WTC11 (cell line): ENCODE measurements at regions not wholly inside any gene's neighbourhood (a gene's known extent, or its start where the extent isn't known, plus 50 kb on each side); places are given as distances from the start of the nearest gene placed in this dataset.

ENCODE experiments used
- ATAC-seq: fragments of 200-7000 bp; cut with Tn5 transposase; 2 replicates; pipeline ENCODE4 v1.10.0; 2021; ENCODE audit warnings: mild to moderate bottlenecking, moderate library complexity
- CTCF ChIA-PET: fragments of 300-600 bp; sonication (Branson Sonifier 250); formaldehyde crosslinking; loops from one replicate; lab custom pipeline; 2021; ENCODE audit warnings: antibody characterized with exemption; lab: Charles Lee
- POLR2A ChIA-PET: fragments of 350-600 bp; sonication (Branson Sonifier 250); formaldehyde crosslinking; loops from one replicate; lab custom pipeline; 2021; ENCODE audit warnings: antibody characterized with exemption; lab: Charles Lee
- DNase-seq: peaks from one replicate; pipeline ENCODE4 v3.0.0; 2021; ENCODE audit warnings: low spot score
- H3K27ac Mint-ChIP-seq: 2 replicates; pipeline ENCODE4 v1.8.0; 2021; ENCODE audit warnings: mixed read lengths
- H3K27me3 Mint-ChIP-seq: 2 replicates; pipeline ENCODE4 v1.8.0; 2021; ENCODE audit warnings: low read depth, mild to moderate bottlenecking, moderate library complexity, mixed read lengths
- H3K36me3 Mint-ChIP-seq: 2 replicates; pipeline ENCODE4 v1.8.0; 2021; ENCODE audit warnings: mixed read lengths
- H3K4me1 Mint-ChIP-seq: 2 replicates; pipeline ENCODE4 v1.8.0; 2022; ENCODE audit warnings: mixed read lengths
- H3K4me3 Mint-ChIP-seq: 2 replicates; pipeline ENCODE4 v1.8.0; 2021; ENCODE audit warnings: mild to moderate bottlenecking, moderate library complexity, mixed read lengths
- H3K9me3 Mint-ChIP-seq: 2 replicates; pipeline ENCODE4 v1.8.0; 2021; ENCODE audit warnings: mixed read lengths
- ATF1 ChIP-seq: sonication (generic); formaldehyde crosslinking; IDR thresholded peaks from 2 replicates; pipeline ENCODE4 v1.8.1; 2023; ENCODE audit warnings: mild to moderate bottlenecking, moderate library complexity, missing genetic modification reagents
- CBFB ChIP-seq: sonication (generic); formaldehyde crosslinking; IDR thresholded peaks from 2 replicates; pipeline ENCODE4 v1.8.1; 2022; ENCODE audit warnings: mild to moderate bottlenecking, low read depth, missing genetic modification reagents
- FOXJ3 ChIP-seq: sonication (generic); formaldehyde crosslinking; IDR thresholded peaks from 2 replicates; pipeline ENCODE4 v1.9.0; 2021; ENCODE audit warnings: missing genetic modification reagents, mild to moderate bottlenecking, borderline replicate concordance
- FOXP1 ChIP-seq: sonication (generic); formaldehyde crosslinking; IDR thresholded peaks from 2 replicates; pipeline ENCODE4 v1.8.0; 2022; ENCODE audit warnings: missing genetic modification reagents, mild to moderate bottlenecking, moderate library complexity, borderline replicate concordance
- PRDM15 ChIP-seq: sonication (generic); formaldehyde crosslinking; IDR thresholded peaks from 2 replicates; pipeline ENCODE4 v1.8.0; 2022; ENCODE audit warnings: missing genetic modification reagents
- PRRX2 ChIP-seq: fragments of 250-450 bp; sonication (Bioruptor Pico); IDR thresholded peaks from 2 replicates; pipeline ENCODE4 v1.8.0; 2021; ENCODE audit warnings: mild to moderate bottlenecking
- SP1 ChIP-seq: sonication (generic); formaldehyde crosslinking; conservative IDR thresholded peaks from 2 replicates; pipeline ENCODE4 v1.8.1; 2022; ENCODE audit warnings: missing genetic modification reagents
- TP53 ChIP-seq: sonication (generic); formaldehyde crosslinking; IDR thresholded peaks from 2 replicates; pipeline ENCODE4 v1.8.1; 2023; ENCODE audit warnings: mild to moderate bottlenecking, missing genetic modification reagents
- ZNF423 ChIP-seq: fragments of 250-450 bp; sonication (Bioruptor Pico); IDR thresholded peaks from 2 replicates; pipeline ENCODE4 v2.1.2; 2022; ENCODE audit warnings: mild to moderate bottlenecking, moderate library complexity
- TF ChIP-seq, protein P1 (sequence below): fragments of 250-450 bp; sonication (Bioruptor Pico); conservative IDR thresholded peaks from 2 replicates; pipeline ENCODE4 v1.9.0; 2021; ENCODE audit warnings: mild to moderate bottlenecking
- TF ChIP-seq, protein P2 (sequence below): sonication (generic); formaldehyde crosslinking; IDR thresholded peaks from 2 replicates; pipeline ENCODE4 v1.8.1; 2023; ENCODE audit warnings: mild to moderate bottlenecking, missing genetic modification reagents, moderate library complexity
- TF ChIP-seq, protein P3 (sequence below): sonication (generic); formaldehyde crosslinking; IDR thresholded peaks from 2 replicates; pipeline ENCODE4 v1.8.1; 2023; ENCODE audit warnings: mild to moderate bottlenecking, missing genetic modification reagents, borderline replicate concordance
- TF ChIP-seq, protein P4 (sequence below): sonication (generic); formaldehyde crosslinking; IDR thresholded peaks from 2 replicates; pipeline ENCODE4 v1.8.1; 2022; ENCODE audit warnings: missing genetic modification reagents, borderline replicate concordance

- TF ChIP-seq PRDM15 (CRISPR knock-in tag): no peak
- no peak for TF ChIP-seq ATF1 (CRISPR knock-in tag)
- TF ChIP-seq CBFB (CRISPR knock-in tag): no peak
These were observed 1005.6 kb downstream of the TBC1D22A start (continued) for GRCh38 chr22:47768027-47768426.

- Mint-ChIP-seq H3K27ac (no peak overlapping the region), H3K27me3 (no peaks in the 10 kb centered on the region; the same call in 1 of the 2 replicates), H3K4me3 (no peak overlapping the region), H3K9me3 (peaks cover 19% of the 10 kb centered on the region), H3K36me3 (peaks cover 2% of the 10 kb centered on the region; the same call in 1 of the 2 replicates), H3K4me1 (no peaks in the 10 kb centered on the region)
- DNase-seq (no peak), ATAC-seq (no peak)
- TF ChIP-seq, protein P1, sequence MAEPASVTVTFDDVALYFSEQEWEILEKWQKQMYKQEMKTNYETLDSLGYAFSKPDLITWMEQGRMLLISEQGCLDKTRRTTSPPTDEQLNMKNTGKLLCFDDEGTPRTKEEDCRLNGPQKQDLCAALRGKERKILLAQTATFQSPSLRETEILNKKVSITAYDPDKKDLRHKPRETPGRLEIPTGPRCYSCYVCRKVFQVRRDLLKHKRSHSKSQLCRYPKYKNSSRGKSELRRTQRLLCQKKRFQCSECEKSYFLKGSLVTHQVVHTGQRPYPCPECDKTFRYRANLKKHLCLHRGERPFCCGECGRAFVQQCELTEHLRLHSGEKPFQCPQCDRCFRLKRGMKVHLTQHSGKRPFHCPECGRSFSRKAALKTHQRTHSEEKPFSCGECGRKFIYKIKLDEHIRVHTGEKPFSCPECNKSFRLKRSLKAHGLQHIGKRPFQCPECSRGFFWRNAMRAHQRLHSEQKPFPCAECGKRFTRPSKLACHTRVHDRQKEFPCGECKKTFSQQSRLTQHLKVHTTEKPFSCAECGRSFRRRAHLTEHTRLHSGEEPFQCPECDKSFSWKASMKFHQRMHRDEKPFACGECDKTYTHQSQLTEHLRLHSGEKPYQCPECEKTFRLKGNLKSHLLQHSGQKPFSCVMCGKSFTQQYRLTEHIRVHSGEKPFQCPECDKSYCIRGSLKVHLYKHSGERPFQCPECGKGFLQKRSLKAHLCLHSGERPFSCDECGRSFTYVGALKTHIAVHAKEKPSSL: no peak
- TF ChIP-seq FOXJ3 (no peak), PRRX2 (CRISPR knock-in tag) (no peak), FOXP1 (CRISPR knock-in tag) (no peak), TP53 (CRISPR knock-in tag) (no peak), SP1 (CRISPR knock-in tag) (no peak), ZNF423 (no peak)
- TF ChIP-seq, protein P2, sequence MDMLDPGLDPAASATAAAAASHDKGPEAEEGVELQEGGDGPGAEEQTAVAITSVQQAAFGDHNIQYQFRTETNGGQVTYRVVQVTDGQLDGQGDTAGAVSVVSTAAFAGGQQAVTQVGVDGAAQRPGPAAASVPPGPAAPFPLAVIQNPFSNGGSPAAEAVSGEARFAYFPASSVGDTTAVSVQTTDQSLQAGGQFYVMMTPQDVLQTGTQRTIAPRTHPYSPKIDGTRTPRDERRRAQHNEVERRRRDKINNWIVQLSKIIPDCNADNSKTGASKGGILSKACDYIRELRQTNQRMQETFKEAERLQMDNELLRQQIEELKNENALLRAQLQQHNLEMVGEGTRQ (CRISPR knock-in tag): no peak
- TF ChIP-seq, protein P3, sequence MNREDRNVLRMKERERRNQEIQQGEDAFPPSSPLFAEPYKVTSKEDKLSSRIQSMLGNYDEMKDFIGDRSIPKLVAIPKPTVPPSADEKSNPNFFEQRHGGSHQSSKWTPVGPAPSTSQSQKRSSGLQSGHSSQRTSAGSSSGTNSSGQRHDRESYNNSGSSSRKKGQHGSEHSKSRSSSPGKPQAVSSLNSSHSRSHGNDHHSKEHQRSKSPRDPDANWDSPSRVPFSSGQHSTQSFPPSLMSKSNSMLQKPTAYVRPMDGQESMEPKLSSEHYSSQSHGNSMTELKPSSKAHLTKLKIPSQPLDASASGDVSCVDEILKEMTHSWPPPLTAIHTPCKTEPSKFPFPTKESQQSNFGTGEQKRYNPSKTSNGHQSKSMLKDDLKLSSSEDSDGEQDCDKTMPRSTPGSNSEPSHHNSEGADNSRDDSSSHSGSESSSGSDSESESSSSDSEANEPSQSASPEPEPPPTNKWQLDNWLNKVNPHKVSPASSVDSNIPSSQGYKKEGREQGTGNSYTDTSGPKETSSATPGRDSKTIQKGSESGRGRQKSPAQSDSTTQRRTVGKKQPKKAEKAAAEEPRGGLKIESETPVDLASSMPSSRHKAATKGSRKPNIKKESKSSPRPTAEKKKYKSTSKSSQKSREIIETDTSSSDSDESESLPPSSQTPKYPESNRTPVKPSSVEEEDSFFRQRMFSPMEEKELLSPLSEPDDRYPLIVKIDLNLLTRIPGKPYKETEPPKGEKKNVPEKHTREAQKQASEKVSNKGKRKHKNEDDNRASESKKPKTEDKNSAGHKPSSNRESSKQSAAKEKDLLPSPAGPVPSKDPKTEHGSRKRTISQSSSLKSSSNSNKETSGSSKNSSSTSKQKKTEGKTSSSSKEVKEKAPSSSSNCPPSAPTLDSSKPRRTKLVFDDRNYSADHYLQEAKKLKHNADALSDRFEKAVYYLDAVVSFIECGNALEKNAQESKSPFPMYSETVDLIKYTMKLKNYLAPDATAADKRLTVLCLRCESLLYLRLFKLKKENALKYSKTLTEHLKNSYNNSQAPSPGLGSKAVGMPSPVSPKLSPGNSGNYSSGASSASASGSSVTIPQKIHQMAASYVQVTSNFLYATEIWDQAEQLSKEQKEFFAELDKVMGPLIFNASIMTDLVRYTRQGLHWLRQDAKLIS (CRISPR knock-in tag): no peak
- TF ChIP-seq, protein P4, sequence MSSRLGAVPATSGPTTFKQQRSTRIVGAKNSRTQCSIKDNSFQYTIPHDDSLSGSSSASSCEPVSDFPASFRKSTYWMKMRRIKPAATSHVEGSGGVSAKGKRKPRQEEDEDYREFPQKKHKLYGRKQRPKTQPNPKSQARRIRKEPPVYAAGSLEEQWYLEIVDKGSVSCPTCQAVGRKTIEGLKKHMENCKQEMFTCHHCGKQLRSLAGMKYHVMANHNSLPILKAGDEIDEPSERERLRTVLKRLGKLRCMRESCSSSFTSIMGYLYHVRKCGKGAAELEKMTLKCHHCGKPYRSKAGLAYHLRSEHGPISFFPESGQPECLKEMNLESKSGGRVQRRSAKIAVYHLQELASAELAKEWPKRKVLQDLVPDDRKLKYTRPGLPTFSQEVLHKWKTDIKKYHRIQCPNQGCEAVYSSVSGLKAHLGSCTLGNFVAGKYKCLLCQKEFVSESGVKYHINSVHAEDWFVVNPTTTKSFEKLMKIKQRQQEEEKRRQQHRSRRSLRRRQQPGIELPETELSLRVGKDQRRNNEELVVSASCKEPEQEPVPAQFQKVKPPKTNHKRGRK: no peak
- ChIA-PET CTCF (no interaction called here), POLR2A (no interaction called here)
These were observed 1005.0 kb downstream of the TBC1D22A start for GRCh38 chr22:47767403-47767802.
